Spleen (tissue), 11 donors: ENCODE measurements at regions not wholly inside any gene's neighbourhood (a gene's known extent, or its start where the extent isn't known, plus 50 kb on each side); places are given as distances from the start of the nearest gene placed in this dataset.
"Not testable (repeated sequence)": the region's sequence is repeated elsewhere in the genome, so short reads cannot be mapped to it uniquely, and the experiment has no call there.

Experiments used
- DNase-seq: peaks from one replicate; pipeline ENCODE4 v3.0.0-alpha.2; 2020
- H3K27ac ChIP-seq, 8 donors: fragments of 200-600 bp; sonication (generic) in 7 of 8; 1 replicate in 4 of 8; 2 replicates in 4 of 8; pipeline versions ENCODE4 v1.5.0 to v1.8.0; 2016 to 2021; ENCODE audit warnings: inconsistent platforms in 4 of 8, mild to moderate bottlenecking in 4 of 8, moderate library complexity in 1 of 8
- H3K27me3 ChIP-seq, 7 donors: fragments of 200-600 bp; sonication (generic) in 6 of 7; replicated peaks in 1 of 7; 1 replicate in 4 of 7; 2 replicates in 3 of 7; pipeline versions ENCODE4 v1.5.0 to v1.8.0; 2016 to 2021; ENCODE audit warnings: inconsistent platforms in 3 of 7, mild to moderate bottlenecking in 1 of 7
- H3K36me3 ChIP-seq, 6 donors: fragments of 200-600 bp; sonication (generic) in 5 of 6; 1 replicate in 4 of 6; 2 replicates in 2 of 6; pipeline versions ENCODE4 v1.5.0 to v1.8.0; 2016 to 2021; ENCODE audit warnings: inconsistent platforms in 2 of 6
- H3K4me1 ChIP-seq, 6 donors: fragments of 200-600 bp; sonication (generic) in 5 of 6; 1 replicate in 3 of 6; 2 replicates in 3 of 6; pipeline versions ENCODE4 v1.5.0 to v1.8.0; 2016 to 2021; ENCODE audit warnings: inconsistent platforms in 3 of 6
- H3K4me3 ChIP-seq, 8 donors: fragments of 200-600 bp; sonication (generic) in 7 of 8; 1 replicate in 4 of 8; 2 replicates in 4 of 8; pipeline versions ENCODE4 v1.5.0 to v1.8.0; 2016 to 2021; ENCODE audit warnings: inconsistent platforms in 4 of 8, mild to moderate bottlenecking in 4 of 8, moderate library complexity in 2 of 8
- H3K9me3 ChIP-seq, 8 donors: fragments of 200-600 bp; sonication (generic) in 7 of 8; 1 replicate in 4 of 8; 2 replicates in 4 of 8; pipeline versions ENCODE4 v1.5.0 to v1.8.0; 2016 to 2021; ENCODE audit warnings: inconsistent platforms in 4 of 8
- POLR2A ChIP-seq, 3 donors: fragments of 450-650 bp; IDR thresholded peaks; one replicate each; pipeline ENCODE4 v1.5.1; 2017; ENCODE audit warnings: antibody characterized with exemption in 3 of 3, mild to moderate bottlenecking in 1 of 3
- POLR2AphosphoS5 ChIP-seq, 3 donors: sonication (generic); formaldehyde crosslinking; IDR thresholded peaks; one replicate each; pipeline ENCODE4 v1.5.1; 2017; ENCODE audit warnings: antibody characterized with exemption in 3 of 3
- WGBS, 5 donors: extraction: QIAGEN DNeasy Blood & Tissue Kit in 3 of 5; methylation state at CpG; one replicate each; pipeline versions ENCODE4 v1.1.5 to v1.1.7; 2013 to 2018; 5-methylcytosine and 5-hydroxymethylcytosine counted together
- intact Hi-C: fragments of 100-400 bp; cut with DNase I; formaldehyde crosslinking; loops from one replicate; pipeline ENCODE4 v1.15.0; 2023; ENCODE audit warnings: low total_unique reads
- TF ChIP-seq, protein P1 (sequence below), 11 experiments: fragments of 200-600 bp in 7 of 11; fragments of 450-650 bp in 4 of 11; sonication (generic) in 4 of 11; IDR thresholded peaks in 8 of 11; conservative IDR thresholded peaks in 3 of 11; 1 replicate in 7 of 11; 2 replicates in 4 of 11; pipeline versions ENCODE4 v1.4.0 to v1.8.0; 2016 to 2021; ENCODE audit warnings: antibody characterized with exemption in 11 of 11, inconsistent platforms in 4 of 11, mild to moderate bottlenecking in 1 of 11
- donor health status: healthy with polysubstance abuse.
- donor health status: DM: no; HTN: no; CAD: no; lungs with moderate emphysema.
- donor health status: DM: no; HTN: no; CAD: no.
- donor health status: Bipolar disorder and iron deficiency.
- donor health status: healthy.
- donor health status: DM: no; HTN: no; CAD: no.
- donor health status: DM: yes; HTN: yes; CAD: no.

DNA sequence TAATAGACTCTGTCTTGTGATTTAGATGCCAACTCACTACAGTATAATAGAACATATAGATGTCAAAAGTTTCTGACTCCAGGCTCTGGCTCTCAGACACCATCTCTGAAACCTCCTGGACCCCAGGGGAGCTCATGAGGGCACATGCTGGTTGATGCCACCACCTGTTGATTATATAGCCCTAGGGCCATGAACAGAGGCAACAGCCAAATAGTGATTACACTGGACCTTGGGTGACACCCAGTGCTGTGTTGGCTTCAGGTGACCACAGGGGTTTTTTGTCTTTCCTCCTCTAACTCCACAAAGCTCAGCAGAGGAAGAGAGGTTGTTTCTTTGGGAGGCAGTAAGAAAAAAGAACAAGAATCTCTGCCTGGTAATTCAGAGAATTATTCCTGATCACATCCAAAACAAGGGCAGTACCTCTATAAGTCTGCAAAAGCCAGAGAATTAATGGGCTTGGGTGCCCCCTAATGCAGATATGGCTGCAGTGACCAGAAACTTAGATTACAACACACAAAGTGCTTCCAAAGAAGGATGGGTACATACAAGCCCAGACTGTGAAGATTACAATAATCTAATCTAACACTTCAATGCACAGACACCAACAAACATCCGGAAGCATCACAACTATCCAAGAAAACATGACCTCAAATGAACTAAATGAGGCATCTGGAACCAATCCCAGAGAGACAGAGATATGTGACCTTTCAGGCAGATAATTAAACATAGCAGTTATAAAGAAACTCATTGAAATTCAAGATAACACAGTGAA, 1920.6 kb downstream of the ARAP2 start:
- no peaks in the 10 kb centered on the region for H3K4me1 ChIP-seq
- peaks cover 0 to 11% (median 0%) of the 10 kb centered on the region in 8 donors for H3K9me3 ChIP-seq
- no peak overlapping the region for H3K4me3 ChIP-seq
- TF ChIP-seq POLR2A (IDR thresholded peaks at IDR 0.05) (no peak), POLR2AphosphoS5 (IDR thresholded peaks at IDR 0.05) (no peak)
- TF ChIP-seq, protein P1, sequence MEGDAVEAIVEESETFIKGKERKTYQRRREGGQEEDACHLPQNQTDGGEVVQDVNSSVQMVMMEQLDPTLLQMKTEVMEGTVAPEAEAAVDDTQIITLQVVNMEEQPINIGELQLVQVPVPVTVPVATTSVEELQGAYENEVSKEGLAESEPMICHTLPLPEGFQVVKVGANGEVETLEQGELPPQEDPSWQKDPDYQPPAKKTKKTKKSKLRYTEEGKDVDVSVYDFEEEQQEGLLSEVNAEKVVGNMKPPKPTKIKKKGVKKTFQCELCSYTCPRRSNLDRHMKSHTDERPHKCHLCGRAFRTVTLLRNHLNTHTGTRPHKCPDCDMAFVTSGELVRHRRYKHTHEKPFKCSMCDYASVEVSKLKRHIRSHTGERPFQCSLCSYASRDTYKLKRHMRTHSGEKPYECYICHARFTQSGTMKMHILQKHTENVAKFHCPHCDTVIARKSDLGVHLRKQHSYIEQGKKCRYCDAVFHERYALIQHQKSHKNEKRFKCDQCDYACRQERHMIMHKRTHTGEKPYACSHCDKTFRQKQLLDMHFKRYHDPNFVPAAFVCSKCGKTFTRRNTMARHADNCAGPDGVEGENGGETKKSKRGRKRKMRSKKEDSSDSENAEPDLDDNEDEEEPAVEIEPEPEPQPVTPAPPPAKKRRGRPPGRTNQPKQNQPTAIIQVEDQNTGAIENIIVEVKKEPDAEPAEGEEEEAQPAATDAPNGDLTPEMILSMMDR (IDR thresholded peaks at IDR 0.05 in 8 of 11, conservative IDR thresholded peaks at IDR 0.05 in 3 of 11), result no peak
- intact Hi-C loops, result no loop called here
- no peak for DNase-seq
- no peaks in the 10 kb centered on the region for H3K36me3 ChIP-seq
- 26 to 78% (median 67%) methylated on average over 1 of the region's 1 CpG for WGBS, 5 donors
- H3K27me3 ChIP-seq, result no peaks in the 10 kb centered on the region
- H3K27ac ChIP-seq, result no peak overlapping the region

DNA sequence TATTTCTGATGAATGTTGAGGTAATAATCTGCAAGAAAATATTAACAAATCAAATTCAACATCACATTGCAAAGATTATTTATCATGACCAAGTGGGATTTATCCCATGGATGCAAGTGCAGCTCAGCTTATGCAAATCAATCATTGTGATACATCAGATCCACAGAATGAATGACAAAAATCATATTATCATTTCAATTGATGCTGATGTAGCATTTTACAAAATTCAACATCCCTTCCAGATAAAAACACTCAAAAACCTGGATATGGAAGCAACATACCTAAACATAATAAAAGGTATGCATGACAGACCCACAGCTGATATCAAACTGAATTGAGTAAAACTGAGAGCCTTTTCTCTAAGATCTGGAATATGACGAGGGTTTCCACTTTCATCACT, 1915.4 kb downstream of the ARAP2 start:
- TF ChIP-seq, protein P1 (IDR thresholded peaks at IDR 0.05 in 8 of 11, conservative IDR thresholded peaks at IDR 0.05 in 3 of 11), result no peak
- Histone ChIP-seq H3K27me3 (no peaks in the 10 kb centered on the region), H3K9me3 (peaks cover 0 to 8% (median 0%) of the 10 kb centered on the region in 8 donors), H3K4me1 (no peaks in the 10 kb centered on the region), H3K4me3 (no peak overlapping the region), H3K27ac (no peak overlapping the region), H3K36me3 (no peaks in the 10 kb centered on the region)
- WGBS, 5 donors, result 81 to 91% (median 86%) methylated on average over 1 of the region's 1 CpG
- no peak for DNase-seq
- intact Hi-C loops, result no loop called here

DNA sequence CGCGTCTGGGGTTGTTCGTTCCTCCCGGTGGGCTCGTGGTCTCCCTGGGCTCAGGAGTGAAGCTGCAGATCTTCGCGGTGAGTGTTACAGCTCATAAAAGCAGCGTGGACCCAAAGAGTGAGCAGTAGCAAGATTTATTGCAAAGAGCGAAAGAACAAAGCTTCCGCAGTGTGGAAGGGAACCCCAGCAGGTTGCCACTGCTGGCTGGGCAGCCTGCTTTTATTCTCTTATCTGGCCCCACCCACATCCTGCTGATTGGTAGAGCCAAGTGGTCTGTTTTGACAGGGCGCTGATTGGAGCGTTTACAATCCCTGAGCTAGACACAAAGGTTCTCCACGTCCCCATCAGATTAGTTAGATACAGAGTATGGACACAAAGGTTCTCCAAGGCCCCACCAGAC, 1909.2 kb downstream of the ARAP2 start:
- DNase-seq, H3K4me3 ChIP-seq, H3K36me3 ChIP-seq, H3K27ac ChIP-seq, intact Hi-C loops, H3K4me1 ChIP-seq, H3K27me3 ChIP-seq: not testable (repeated sequence)
- 87 to 95% (median 90%) methylated on average over 13 of the region's 13 CpGs for WGBS, 5 donors
- H3K9me3 ChIP-seq, result peaks cover 0 to 25% (median 12%) of the 10 kb centered on the region in 8 donors

DNA sequence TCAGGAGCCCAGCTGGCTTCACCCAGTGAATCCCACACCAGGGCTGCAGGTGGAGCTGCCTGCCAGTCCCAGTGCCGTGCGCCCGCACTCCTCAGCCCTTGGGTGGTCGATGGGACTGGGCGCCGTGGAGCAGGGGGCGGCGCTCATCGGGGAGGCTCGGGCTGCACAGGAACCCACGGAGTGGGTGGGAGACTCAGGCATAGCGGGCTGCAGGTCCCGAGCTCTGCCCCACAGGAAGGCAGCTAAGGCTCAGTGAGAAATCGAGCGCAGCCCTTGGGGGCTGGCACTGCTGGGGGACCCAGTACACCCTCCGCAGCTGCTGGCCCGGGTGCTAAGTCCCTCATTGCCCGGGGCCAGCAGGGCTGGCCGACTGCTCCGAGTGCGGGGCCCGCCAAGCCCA, 1908.8 kb downstream of the ARAP2 start:
- H3K4me1 ChIP-seq, H3K27ac ChIP-seq, intact Hi-C loops, H3K4me3 ChIP-seq, H3K27me3 ChIP-seq, H3K36me3 ChIP-seq, DNase-seq: not testable (repeated sequence)
- H3K9me3 ChIP-seq, result peaks cover 0 to 25% (median 12%) of the 10 kb centered on the region in 8 donors
- 85 to 95% (median 94%) methylated on average over 4 to 22 of the region's 22 CpGs for WGBS, 5 donors

DNA sequence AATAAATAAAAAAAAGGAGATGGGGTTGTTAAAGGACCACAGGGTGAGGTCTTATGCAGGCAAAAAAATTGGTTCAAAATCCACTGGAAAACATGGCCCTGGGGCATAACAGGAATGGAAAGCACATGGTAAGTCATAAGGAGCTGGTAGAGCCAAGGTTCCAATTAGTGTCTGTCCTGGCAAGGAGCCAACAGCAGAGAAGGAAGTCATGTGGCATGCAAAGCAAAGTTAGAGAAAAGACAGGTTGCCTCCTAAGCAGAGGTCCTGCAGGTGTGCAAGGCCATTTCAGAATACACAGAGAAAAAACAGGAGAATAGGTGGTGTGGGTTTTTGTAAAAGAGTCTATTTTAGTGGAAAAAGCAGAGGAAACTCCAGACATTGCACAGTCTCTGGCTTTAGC, 1881.7 kb downstream of the ARAP2 start:
- Histone ChIP-seq H3K4me1 (no peaks in the 10 kb centered on the region), H3K4me3 (no peak overlapping the region), H3K27ac (no peak overlapping the region), H3K36me3 (no peaks in the 10 kb centered on the region), H3K9me3 (peaks cover 0 to 21% (median 2%) of the 10 kb centered on the region in 8 donors), H3K27me3 (no peaks in the 10 kb centered on the region)
- TF ChIP-seq POLR2AphosphoS5 (IDR thresholded peaks at IDR 0.05), result no peak
- no peak for TF ChIP-seq POLR2A (IDR thresholded peaks at IDR 0.05)
- TF ChIP-seq, protein P1 (IDR thresholded peaks at IDR 0.05 in 8 of 11, conservative IDR thresholded peaks at IDR 0.05 in 3 of 11), result no peak
- intact Hi-C loops, result no loop called here
- no peak for DNase-seq
